SK-N-SH (cell line): ENCODE measurements at regions not wholly inside any gene's neighbourhood (a gene's known extent, or its start where the extent isn't known, plus 50 kb on each side); places are given as distances from the start of the nearest gene placed in this dataset.

Experiments
- CTCF ChIA-PET: fragments of 300-600, 350-600 bp; formaldehyde crosslinking; extraction: SDS; loops from one replicate; lab custom pipeline; 2021; lab: Yijun Ruan, JAX
- POLR2A ChIA-PET: fragments of 350-600 bp; sonication (Branson Sonifier 250); formaldehyde crosslinking; extraction: SDS; loops from one replicate; lab custom pipeline; 2020; ENCODE audit warnings: antibody characterized with exemption, inconsistent platforms; lab: Yijun Ruan, JAX
- DNase-seq: peaks from one replicate; pipeline ENCODE4 v3.0.0; 2012
- H2AFZ ChIP-seq: fragments of 200-600 bp; sonication (generic); 2 replicates; pipeline ENCODE4 v1.8.1; 2016; ENCODE audit warnings: antibody characterized with exemption, mild to moderate bottlenecking, low read depth
- H3F3A ChIP-seq: fragments of 200-600 bp; sonication (generic); replicated peaks from 2 replicates; pipeline ENCODE3; 2016; ENCODE audit warnings: antibody characterized with exemption, mild to moderate bottlenecking; ENCODE audit not compliant: insufficient read depth
- H3K27ac ChIP-seq, 2 experiments: fragments of 200-500 bp in 1 of 2; fragments of 200-600 bp in 1 of 2; sonication (Bioruptor generic) in 1 of 2; sonication (generic), shearing (Covaris generic) in 1 of 2; 2 replicates each; pipeline versions ENCODE4 v1.5.1 to v1.6.1; 2014 to 2016; ENCODE audit warnings: low read depth in 2 of 2, inconsistent platforms in 1 of 2, low read length in 1 of 2, mild to moderate bottlenecking in 1 of 2, mixed read lengths in 1 of 2
- H3K27me3 ChIP-seq: fragments of 200-600 bp; sonication (generic), shearing (Covaris generic); 2 replicates; pipeline ENCODE4 v1.6.1; 2016; ENCODE audit warnings: mixed run types; ENCODE audit not compliant: insufficient read depth
- H3K36me3 ChIP-seq, 2 experiments: fragments of 200-500 bp in 1 of 2; fragments of 200-600 bp in 1 of 2; sonication (Bioruptor generic) in 1 of 2; sonication (generic) in 1 of 2; replicated peaks in 1 of 2; 2 replicates each; pipeline versions ENCODE3 to v1.5.1; 2014 to 2016; ENCODE audit warnings: low read length in 1 of 2, mild to moderate bottlenecking in 1 of 2; ENCODE audit not compliant: insufficient read depth in 2 of 2, control insufficient read depth in 1 of 2
- H3K4me1 ChIP-seq, 2 experiments: fragments of 200-500 bp in 1 of 2; fragments of 200-600 bp in 1 of 2; sonication (Bioruptor generic) in 1 of 2; sonication (generic), shearing (Covaris generic) in 1 of 2; 2 replicates each; pipeline versions ENCODE4 v1.5.1 to v1.6.1; 2014 to 2016; ENCODE audit warnings: low read depth in 1 of 2, low read length in 1 of 2, mixed run types in 1 of 2; ENCODE audit not compliant: insufficient read depth in 2 of 2, control insufficient read depth in 1 of 2
- H3K4me2 ChIP-seq: fragments of 200-600 bp; sonication (generic), shearing (Covaris generic); 2 replicates; pipeline ENCODE4 v1.6.1; 2017; ENCODE audit warnings: mixed run types
- H3K4me3 ChIP-seq, 2 experiments: fragments of 200-500 bp in 1 of 2; fragments of 200-600 bp in 1 of 2; sonication (Bioruptor generic) in 1 of 2; sonication (generic), shearing (Covaris generic) in 1 of 2; 2 replicates each; pipeline versions ENCODE4 v1.5.1 to v1.8.1; 2014 to 2016; ENCODE audit warnings: low read depth in 2 of 2, inconsistent platforms in 1 of 2, low read length in 1 of 2, mild to moderate bottlenecking in 1 of 2, mixed read lengths in 1 of 2, moderate library complexity in 1 of 2
- H3K79me2 ChIP-seq: fragments of 200-600 bp; sonication (generic); 2 replicates; pipeline ENCODE4 v1.8.1; 2017; ENCODE audit warnings: mild to moderate bottlenecking; ENCODE audit not compliant: insufficient read depth
- H3K9ac ChIP-seq: fragments of 200-600 bp; sonication (generic); 2 replicates; pipeline ENCODE4 v1.6.1; 2017; ENCODE audit warnings: mixed run types
- H3K9me2 ChIP-seq: fragments of 200-600 bp; sonication (generic); 2 replicates; pipeline ENCODE4 v1.6.1; 2017; ENCODE audit warnings: mixed run types
- H3K9me3 ChIP-seq: fragments of 200-600 bp; sonication (generic); 2 replicates; pipeline ENCODE4 v1.6.1; 2017; ENCODE audit warnings: mixed run types, mild to moderate bottlenecking, moderate library complexity
- H4K20me1 ChIP-seq: fragments of 200-600 bp; sonication (generic); 2 replicates; pipeline ENCODE4 v1.6.1; 2017; ENCODE audit warnings: mild to moderate bottlenecking, mixed run types; ENCODE audit not compliant: insufficient read depth
- FOSL2 ChIP-seq: IDR thresholded peaks from 2 replicates; pipeline ENCODE4 v1.4.0; 2012; ENCODE audit warnings: low read depth, mild to moderate bottlenecking, moderate library complexity, borderline replicate concordance
- FOXJ3 ChIP-seq: sonication (generic); formaldehyde crosslinking; IDR thresholded peaks from 2 replicates; pipeline ENCODE4 v1.5.1; 2020; ENCODE audit warnings: mild to moderate bottlenecking, missing genetic modification reagents
- FOXM1 ChIP-seq: IDR thresholded peaks from 2 replicates; pipeline ENCODE4 v1.4.0; 2012; ENCODE audit warnings: low read depth, mild to moderate bottlenecking
- GABPA ChIP-seq: IDR thresholded peaks from 2 replicates; pipeline ENCODE4 v1.4.0; 2012; ENCODE audit warnings: low read depth, mild to moderate bottlenecking
- JUND ChIP-seq: IDR thresholded peaks from 2 replicates; pipeline ENCODE4 v1.4.0; 2012
- MXI1 ChIP-seq: IDR thresholded peaks from 2 replicates; pipeline ENCODE4 v1.6.1; 2012; ENCODE audit warnings: mild to moderate bottlenecking, low read depth, low read length, improper control_type of control experiment
- NFIC ChIP-seq: IDR thresholded peaks from 2 replicates; pipeline ENCODE4 v1.4.0; 2012; ENCODE audit warnings: borderline replicate concordance
- NRF1 ChIP-seq: IDR thresholded peaks from 2 replicates; pipeline ENCODE4 v1.6.1; 2012; ENCODE audit warnings: low read depth, mild to moderate bottlenecking, low read length
- POLR2AphosphoS5 ChIP-seq: IDR thresholded peaks from 2 replicates; pipeline ENCODE4 v1.6.1; 2012; ENCODE audit warnings: low read depth, low read length
- RAD21 ChIP-seq: IDR thresholded peaks from 2 replicates; pipeline ENCODE4 v1.6.1; 2012; ENCODE audit warnings: mild to moderate bottlenecking, low read length
- RCOR1 ChIP-seq: fragments of 150-350 bp; IDR thresholded peaks from 2 replicates; pipeline ENCODE4 v1.6.1; 2017; ENCODE audit warnings: antibody characterized with exemption, low read length
- REST ChIP-seq: IDR thresholded peaks from 2 replicates; pipeline ENCODE4 v1.6.1; 2012; ENCODE audit warnings: mild to moderate bottlenecking, low read depth, low read length, moderate library complexity
- RFX5 ChIP-seq: IDR thresholded peaks from 2 replicates; pipeline ENCODE4 v1.6.1; 2012; ENCODE audit warnings: mild to moderate bottlenecking, improper control_type of control experiment, low read length
- RXRA ChIP-seq: IDR thresholded peaks from 2 replicates; pipeline ENCODE4 v1.4.0; 2012; ENCODE audit warnings: low read depth, mild to moderate bottlenecking, borderline replicate concordance
- SMC3 ChIP-seq: IDR thresholded peaks from 2 replicates; pipeline ENCODE4 v1.6.1; 2012; ENCODE audit warnings: low read depth, low read length, improper control_type of control experiment
- TAF1 ChIP-seq: IDR thresholded peaks from 2 replicates; pipeline ENCODE4 v1.6.1; 2012; ENCODE audit warnings: low read depth, mild to moderate bottlenecking, low read length, moderate library complexity, borderline replicate concordance
- TCF12 ChIP-seq: IDR thresholded peaks from 2 replicates; pipeline ENCODE4 v1.4.0; 2012
- YY1 ChIP-seq: IDR thresholded peaks from 2 replicates; pipeline ENCODE4 v1.4.0; 2012; ENCODE audit warnings: low read depth, mild to moderate bottlenecking
- WGBS: methylation state at CpG from one replicate; pipeline ENCODE4 v1.1.6; 2017; ENCODE audit warnings: low lambda C conversion rate; 5-methylcytosine and 5-hydroxymethylcytosine counted together
- TF ChIP-seq, protein P1 (sequence below): fragments of 150-350 bp; IDR thresholded peaks from 2 replicates; pipeline ENCODE4 v1.6.1; 2016; ENCODE audit warnings: mild to moderate bottlenecking, low read depth, low read length
- TF ChIP-seq, protein P2 (sequence below): IDR thresholded peaks from 2 replicates; pipeline ENCODE4 v1.4.0; 2012; ENCODE audit warnings: low read depth, borderline replicate concordance
- TF ChIP-seq, protein P3 (sequence below): fragments of 150-350 bp; IDR thresholded peaks from 2 replicates; pipeline ENCODE4 v1.6.1; 2017; ENCODE audit warnings: antibody characterized with exemption, low read length, low read depth, borderline replicate concordance
- TF ChIP-seq, protein P4 (sequence below): IDR thresholded peaks from 2 replicates; pipeline ENCODE4 v1.4.0; 2012; ENCODE audit warnings: low read depth, borderline replicate concordance
- TF ChIP-seq, protein P5 (sequence below): IDR thresholded peaks from 2 replicates; pipeline ENCODE4 v1.4.0; 2012; ENCODE audit warnings: low read depth

DNA sequence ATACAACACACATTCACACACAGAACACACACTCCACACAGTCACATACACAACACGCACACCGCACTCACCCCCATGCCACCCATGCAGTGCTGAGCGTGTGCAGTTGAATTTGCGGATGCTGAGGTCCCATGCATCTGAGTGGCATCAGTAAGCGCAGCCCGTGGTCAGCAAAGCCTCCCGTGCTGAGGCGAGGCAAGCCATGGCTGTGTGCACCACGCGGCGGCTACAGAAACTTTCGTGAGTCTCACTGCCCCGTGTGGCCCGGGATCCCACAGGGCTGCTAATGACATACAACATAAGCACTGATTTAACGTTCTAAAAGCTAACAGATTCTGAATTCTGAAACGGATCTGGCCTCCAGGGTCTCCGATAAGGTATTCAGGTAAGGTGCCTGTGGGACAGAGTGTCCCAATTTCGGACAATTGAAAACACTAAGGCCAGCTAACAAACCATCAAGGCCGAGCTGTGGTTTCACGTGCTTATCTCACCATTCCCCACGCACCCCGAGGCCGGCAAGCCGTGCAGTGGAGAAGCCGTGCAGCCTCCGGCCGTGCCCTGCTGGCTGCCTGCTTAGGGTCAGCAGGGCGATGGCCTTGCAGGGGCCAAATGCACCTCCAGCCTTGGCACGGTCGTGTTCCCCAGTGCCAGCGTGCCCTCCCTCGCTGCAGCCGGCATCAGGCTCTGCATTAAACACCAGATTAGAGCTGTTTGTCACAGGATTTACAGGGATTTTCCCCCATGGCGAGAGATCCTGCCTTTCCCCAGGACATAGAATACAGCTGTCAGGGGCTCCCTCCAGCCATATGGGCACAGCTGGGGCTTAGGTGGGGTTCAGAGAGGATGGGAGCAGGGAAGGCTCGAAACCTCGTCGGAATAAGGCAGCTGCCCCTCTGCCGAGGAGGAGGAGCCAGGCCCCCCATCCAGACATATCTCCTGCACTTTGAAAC lies 191.7 kb downstream of the C16orf95 start (continued):
- TF ChIP-seq POLR2AphosphoS5 (no peak), YY1 (no peak), FOXJ3 (CRISPR knock-in tag) (no peak), GABPA (no peak), TCF12 (no peak)
- TF ChIP-seq, protein P1, sequence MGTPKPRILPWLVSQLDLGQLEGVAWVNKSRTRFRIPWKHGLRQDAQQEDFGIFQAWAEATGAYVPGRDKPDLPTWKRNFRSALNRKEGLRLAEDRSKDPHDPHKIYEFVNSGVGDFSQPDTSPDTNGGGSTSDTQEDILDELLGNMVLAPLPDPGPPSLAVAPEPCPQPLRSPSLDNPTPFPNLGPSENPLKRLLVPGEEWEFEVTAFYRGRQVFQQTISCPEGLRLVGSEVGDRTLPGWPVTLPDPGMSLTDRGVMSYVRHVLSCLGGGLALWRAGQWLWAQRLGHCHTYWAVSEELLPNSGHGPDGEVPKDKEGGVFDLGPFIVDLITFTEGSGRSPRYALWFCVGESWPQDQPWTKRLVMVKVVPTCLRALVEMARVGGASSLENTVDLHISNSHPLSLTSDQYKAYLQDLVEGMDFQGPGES = no peak
- TF ChIP-seq, all 33 proteins: peak for 0

DNA sequence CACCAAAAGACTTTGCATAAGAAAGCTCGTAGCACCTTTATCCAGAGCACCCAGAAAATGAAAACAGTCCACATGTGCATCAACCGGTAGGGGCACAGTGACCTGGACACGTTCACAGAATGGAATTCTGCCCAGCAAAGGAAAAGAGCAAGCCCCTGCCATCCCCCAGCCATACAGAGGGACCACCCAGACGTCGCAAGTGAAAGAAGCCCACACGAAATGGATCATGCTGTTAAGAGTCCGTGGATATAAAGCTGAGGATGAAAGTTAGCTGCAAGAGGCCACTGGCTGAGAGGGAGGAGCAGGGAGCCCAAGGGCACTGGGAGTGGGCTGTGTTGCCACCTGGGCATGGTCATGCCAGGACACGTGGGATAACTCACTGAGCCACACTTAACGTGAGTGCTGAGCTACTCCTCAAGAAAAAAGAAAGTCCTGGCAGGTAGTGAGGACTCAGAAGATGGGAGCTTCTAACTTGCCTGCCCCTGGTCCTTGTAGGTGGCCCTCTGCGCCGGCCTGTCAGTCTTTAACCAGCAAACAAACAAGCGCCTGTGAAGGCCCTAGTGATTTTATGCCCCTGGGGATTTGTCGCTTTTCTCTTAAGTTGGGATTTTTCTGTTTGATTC lies 190.7 kb downstream of the C16orf95 start:
- no peak overlapping the region for H3K4me3 ChIP-seq
- H3K36me3 ChIP-seq = no peaks in the 10 kb centered on the region
- no peaks in the 10 kb centered on the region for H3K79me2 ChIP-seq
- no peak overlapping the region for H3K4me2 ChIP-seq
- DNase-seq = no peak
- H2AFZ ChIP-seq = no peak overlapping the region; the same call in 1 of the 2 replicates
- no peak overlapping the region for H3K9ac ChIP-seq
- H3K4me1 ChIP-seq = no peaks in the 10 kb centered on the region
- no peaks in the 10 kb centered on the region for H4K20me1 ChIP-seq
- H3K27ac ChIP-seq = no peak overlapping the region
- H3K9me2 ChIP-seq = no peaks in the 10 kb centered on the region
- H3K9me3 ChIP-seq = no peaks in the 10 kb centered on the region
- POLR2A ChIA-PET = no interaction called here
- CTCF ChIA-PET = no interaction called here
- WGBS = 18% methylated on average over 13 of the region's 13 CpGs
- H3K27me3 ChIP-seq = peaks cover 49% of the 10 kb centered on the region
- H3F3A ChIP-seq = no peaks in the 10 kb centered on the region
- TF ChIP-seq FOSL2 = no peak
- TF ChIP-seq MXI1 = no peak
- TF ChIP-seq, protein P2, sequence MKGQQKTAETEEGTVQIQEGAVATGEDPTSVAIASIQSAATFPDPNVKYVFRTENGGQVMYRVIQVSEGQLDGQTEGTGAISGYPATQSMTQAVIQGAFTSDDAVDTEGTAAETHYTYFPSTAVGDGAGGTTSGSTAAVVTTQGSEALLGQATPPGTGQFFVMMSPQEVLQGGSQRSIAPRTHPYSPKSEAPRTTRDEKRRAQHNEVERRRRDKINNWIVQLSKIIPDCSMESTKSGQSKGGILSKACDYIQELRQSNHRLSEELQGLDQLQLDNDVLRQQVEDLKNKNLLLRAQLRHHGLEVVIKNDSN = no peak
- TF ChIP-seq, protein P3, sequence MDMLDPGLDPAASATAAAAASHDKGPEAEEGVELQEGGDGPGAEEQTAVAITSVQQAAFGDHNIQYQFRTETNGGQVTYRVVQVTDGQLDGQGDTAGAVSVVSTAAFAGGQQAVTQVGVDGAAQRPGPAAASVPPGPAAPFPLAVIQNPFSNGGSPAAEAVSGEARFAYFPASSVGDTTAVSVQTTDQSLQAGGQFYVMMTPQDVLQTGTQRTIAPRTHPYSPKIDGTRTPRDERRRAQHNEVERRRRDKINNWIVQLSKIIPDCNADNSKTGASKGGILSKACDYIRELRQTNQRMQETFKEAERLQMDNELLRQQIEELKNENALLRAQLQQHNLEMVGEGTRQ = no peak
- no peak for TF ChIP-seq FOXM1
- TF ChIP-seq, protein P4, sequence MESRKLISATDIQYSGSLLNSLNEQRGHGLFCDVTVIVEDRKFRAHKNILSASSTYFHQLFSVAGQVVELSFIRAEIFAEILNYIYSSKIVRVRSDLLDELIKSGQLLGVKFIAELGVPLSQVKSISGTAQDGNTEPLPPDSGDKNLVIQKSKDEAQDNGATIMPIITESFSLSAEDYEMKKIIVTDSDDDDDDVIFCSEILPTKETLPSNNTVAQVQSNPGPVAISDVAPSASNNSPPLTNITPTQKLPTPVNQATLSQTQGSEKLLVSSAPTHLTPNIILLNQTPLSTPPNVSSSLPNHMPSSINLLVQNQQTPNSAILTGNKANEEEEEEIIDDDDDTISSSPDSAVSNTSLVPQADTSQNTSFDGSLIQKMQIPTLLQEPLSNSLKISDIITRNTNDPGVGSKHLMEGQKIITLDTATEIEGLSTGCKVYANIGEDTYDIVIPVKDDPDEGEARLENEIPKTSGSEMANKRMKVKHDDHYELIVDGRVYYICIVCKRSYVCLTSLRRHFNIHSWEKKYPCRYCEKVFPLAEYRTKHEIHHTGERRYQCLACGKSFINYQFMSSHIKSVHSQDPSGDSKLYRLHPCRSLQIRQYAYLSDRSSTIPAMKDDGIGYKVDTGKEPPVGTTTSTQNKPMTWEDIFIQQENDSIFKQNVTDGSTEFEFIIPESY = no peak
- no peak for TF ChIP-seq NFIC
- no peak for TF ChIP-seq TAF1
- no peak for TF ChIP-seq JUND
- TF ChIP-seq RAD21 = no peak
- TF ChIP-seq FOXJ3 (CRISPR knock-in tag) = no peak
- no peak for TF ChIP-seq NRF1
- no peak for TF ChIP-seq SMC3
- TF ChIP-seq RFX5 = no peak
- no peak for TF ChIP-seq REST
- TF ChIP-seq, protein P5, sequence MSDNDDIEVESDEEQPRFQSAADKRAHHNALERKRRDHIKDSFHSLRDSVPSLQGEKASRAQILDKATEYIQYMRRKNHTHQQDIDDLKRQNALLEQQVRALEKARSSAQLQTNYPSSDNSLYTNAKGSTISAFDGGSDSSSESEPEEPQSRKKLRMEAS = no peak
- TF ChIP-seq RCOR1 = no peak
- no peak for TF ChIP-seq RXRA
